ENCODE measurements at regions not wholly inside any gene's neighbourhood (a gene's known extent, or its start where the extent isn't known, plus 50 kb on each side); places are given as distances from the start of the nearest gene placed in this dataset.

DNA sequence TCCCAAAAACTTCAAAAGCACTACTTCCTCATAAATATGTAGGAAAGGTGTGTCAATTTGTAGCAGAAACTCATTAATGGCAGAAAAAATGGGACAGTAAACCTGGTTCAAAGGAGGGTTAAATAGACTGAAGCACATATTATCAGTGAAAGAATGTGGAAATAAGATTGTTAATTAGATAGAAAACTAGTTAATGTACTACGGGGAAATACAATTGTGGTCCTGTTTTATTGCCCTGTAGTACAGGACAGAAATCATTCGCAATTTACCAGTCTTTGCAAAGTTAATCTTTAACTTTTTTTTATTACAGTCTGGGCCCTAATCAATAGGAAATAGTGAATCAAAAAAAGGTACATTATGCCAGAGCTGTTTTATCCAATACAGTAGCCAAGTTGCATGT is 82.0 kb upstream of the PAK5 start:
- peak overlapping the region in 1 of 4 donors; percentile 33 for H3K27ac ChIP-seq
- TF ChIP-seq, protein P1, sequence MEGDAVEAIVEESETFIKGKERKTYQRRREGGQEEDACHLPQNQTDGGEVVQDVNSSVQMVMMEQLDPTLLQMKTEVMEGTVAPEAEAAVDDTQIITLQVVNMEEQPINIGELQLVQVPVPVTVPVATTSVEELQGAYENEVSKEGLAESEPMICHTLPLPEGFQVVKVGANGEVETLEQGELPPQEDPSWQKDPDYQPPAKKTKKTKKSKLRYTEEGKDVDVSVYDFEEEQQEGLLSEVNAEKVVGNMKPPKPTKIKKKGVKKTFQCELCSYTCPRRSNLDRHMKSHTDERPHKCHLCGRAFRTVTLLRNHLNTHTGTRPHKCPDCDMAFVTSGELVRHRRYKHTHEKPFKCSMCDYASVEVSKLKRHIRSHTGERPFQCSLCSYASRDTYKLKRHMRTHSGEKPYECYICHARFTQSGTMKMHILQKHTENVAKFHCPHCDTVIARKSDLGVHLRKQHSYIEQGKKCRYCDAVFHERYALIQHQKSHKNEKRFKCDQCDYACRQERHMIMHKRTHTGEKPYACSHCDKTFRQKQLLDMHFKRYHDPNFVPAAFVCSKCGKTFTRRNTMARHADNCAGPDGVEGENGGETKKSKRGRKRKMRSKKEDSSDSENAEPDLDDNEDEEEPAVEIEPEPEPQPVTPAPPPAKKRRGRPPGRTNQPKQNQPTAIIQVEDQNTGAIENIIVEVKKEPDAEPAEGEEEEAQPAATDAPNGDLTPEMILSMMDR (IDR thresholded peaks at IDR 0.05), result no peak
- H3K4me1 ChIP-seq, result no peaks in the 10 kb centered on the region
- no peaks in the 10 kb centered on the region for H3K27me3 ChIP-seq
- no peak for FAIRE-seq
- peak in 3 of 4 donors; percentile 29 to 78 (median 56) for ATAC-seq
- no peak for DNase-seq
- intact Hi-C loops (cut with DNase I), result no loop called here
- no peaks in the 10 kb centered on the region for H3K36me3 ChIP-seq
- no peaks in the 10 kb centered on the region for H3K9me3 ChIP-seq
- 23 to 34% methylated on average over 2 of the region's 2 CpGs for WGBS, 2 donors
- H3K4me3 ChIP-seq, result no peak overlapping the region

DNA sequence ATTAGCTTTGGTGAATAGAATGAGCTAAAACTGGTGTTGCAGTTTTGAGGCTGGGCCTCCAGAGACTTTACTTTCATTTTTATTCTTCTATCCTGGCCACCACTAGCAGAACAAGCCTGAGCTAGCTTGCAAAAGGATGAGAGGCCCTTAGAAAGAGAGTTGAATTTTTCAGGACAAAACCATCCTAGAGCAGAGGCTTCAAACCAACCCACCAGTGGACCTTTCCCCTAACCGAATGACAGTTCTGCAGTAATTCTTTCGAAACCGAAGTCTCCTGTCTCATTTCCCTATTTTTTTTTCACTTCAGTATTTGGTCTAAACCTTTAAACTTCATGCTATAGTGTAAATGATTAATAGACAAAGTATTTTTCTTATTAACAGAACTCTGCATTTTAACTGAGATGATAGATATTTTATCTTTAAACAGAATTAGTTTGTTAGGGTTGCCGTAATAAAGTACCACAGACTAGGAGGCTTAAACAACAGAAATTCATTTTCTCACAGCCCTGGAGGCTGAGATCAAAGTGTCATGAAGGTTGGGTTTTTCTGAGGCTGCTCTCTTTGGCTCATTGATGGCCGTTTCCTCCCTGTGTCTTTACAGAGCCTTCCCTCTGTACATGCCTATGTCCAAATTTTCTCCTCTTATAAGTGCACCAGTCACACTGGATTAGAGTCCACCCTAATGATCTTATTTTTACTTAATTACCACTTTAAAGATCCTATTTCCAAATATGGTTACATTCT is 80.6 kb upstream of the PAK5 start:
- no peaks in the 10 kb centered on the region for H3K36me3 ChIP-seq
- intact Hi-C loops (cut with DNase I), result no loop called here
- ATAC-seq, result no peak
- no peak overlapping the region for H3K4me3 ChIP-seq
- H3K9me3 ChIP-seq, result no peaks in the 10 kb centered on the region
- H3K27ac ChIP-seq, result no peak overlapping the region
- H3K27me3 ChIP-seq, result no peaks in the 10 kb centered on the region
- WGBS, 2 donors, result 87 to 92% methylated on average over 5 of the region's 5 CpGs
- TF ChIP-seq, protein P1 (IDR thresholded peaks at IDR 0.05), result no peak
- no peak for DNase-seq
- FAIRE-seq, result no peak
- no peaks in the 10 kb centered on the region for H3K4me1 ChIP-seq

DNA sequence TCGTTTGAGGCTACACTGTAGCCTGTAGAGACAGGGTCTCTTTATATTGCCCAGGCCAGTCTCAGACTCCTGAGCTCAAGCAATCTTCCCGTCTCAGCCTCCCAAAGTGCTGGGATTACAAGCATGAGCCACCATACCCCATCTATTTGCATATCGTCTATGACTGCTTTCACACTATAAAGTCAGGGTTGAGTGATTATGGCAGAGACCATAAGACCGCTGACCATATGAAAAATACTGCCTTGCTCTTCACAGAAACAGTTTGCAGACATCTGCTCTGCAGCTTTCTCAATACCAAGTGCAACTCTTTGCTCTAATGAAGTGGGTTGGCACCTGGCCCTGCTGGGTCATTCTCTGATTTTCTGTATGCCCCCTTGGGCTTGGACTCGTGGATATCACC is 79.5 kb upstream of the PAK5 start:
- Histone ChIP-seq H3K27ac (no peak overlapping the region), H3K36me3 (no peaks in the 10 kb centered on the region), H3K4me1 (no peaks in the 10 kb centered on the region), H3K27me3 (no peaks in the 10 kb centered on the region), H3K4me3 (no peak overlapping the region), H3K9me3 (no peaks in the 10 kb centered on the region)
- FAIRE-seq (no peak), ATAC-seq (no peak), DNase-seq (no peak)
- intact Hi-C loops (cut with DNase I), result no loop called here
- WGBS, 2 donors, result 77% methylated on average over 5 of the region's 5 CpGs
- TF ChIP-seq, protein P1 (IDR thresholded peaks at IDR 0.05), result no peak

DNA sequence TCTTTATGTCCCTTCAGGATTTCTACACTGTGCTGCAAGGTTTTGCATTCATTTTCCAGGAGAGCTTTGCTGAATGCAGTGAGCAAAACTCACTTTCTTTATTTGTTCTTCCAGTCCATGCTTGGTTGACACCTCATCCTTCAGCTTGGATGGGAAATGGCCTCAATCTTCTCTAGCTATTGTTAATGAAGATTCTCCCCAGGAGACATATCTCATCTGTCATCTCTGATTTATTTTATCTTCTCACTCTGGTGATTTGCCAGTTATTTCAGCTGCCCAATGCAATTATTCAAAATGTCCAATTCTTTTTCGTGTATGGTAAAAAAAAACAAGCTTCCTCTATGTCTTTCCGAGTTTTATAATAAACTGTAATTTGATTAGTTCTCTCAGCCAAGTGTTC is 77.9 kb upstream of the PAK5 start:
- Histone ChIP-seq H3K36me3 (no peaks in the 10 kb centered on the region), H3K27ac (no peak overlapping the region), H3K4me3 (no peak overlapping the region), H3K9me3 (no peaks in the 10 kb centered on the region), H3K4me1 (no peaks in the 10 kb centered on the region), H3K27me3 (no peaks in the 10 kb centered on the region)
- no peak for FAIRE-seq
- TF ChIP-seq, protein P1 (IDR thresholded peaks at IDR 0.05), result no peak
- 30 to 43% methylated on average over 2 of the region's 2 CpGs for WGBS, 2 donors
- DNase-seq, result no peak
- intact Hi-C loops (cut with DNase I), result no loop called here
- ATAC-seq, result no peak

DNA sequence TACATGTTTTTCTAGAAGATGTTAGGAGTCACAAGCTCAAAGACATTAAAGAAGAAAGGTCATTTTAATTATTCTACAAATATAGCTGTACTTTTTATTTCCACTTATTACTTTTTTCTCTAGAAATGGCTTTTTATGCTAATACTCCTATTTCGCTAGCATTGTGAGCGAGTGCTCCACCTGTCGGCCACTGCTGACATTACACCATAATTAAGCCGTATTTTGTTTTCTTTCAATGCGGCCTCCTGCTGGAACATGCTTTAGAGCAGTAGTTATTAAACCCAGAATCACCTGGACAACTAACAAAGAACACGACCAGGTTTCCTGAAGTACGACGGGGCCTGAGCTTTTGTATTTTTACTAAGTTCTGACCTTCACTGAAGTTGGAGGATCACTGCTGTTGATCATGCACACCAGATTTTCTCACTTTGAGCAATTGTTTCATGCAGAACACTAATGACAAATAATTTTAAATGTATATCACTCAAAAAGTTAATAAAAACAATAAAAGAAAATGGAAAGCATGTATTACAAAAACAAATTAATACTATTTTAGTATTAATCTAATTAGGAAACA is 74.1 kb upstream of the PAK5 start:
- no peaks in the 10 kb centered on the region for H3K36me3 ChIP-seq
- TF ChIP-seq, protein P1 (IDR thresholded peaks at IDR 0.05), result peak; percentile 39 to 74 (median 60)
- DNase-seq (peak in 4 of 6 donors; percentile 3 to 67 (median 46)), ATAC-seq (peak; percentile 46 to 87 (median 77)), FAIRE-seq (peak; percentile 85)
- H3K4me1 ChIP-seq, result no peaks in the 10 kb centered on the region
- no peak overlapping the region for H3K4me3 ChIP-seq
- no peaks in the 10 kb centered on the region for H3K27me3 ChIP-seq
- H3K9me3 ChIP-seq, result no peaks in the 10 kb centered on the region
- whole genome bisulfite sequencing, 2 donors, result 1 to 2% methylated on average over 8 of the region's 8 CpGs
- H3K27ac ChIP-seq, result no peak overlapping the region
- intact Hi-C loops (cut with DNase I), result loop anchor here in 1 of 3 donors (5.0 kb wide), 1 partner anchor 296 kb away; no protein-coding TSS in a partner anchor
